PC-9 (cell line): ENCODE measurements at regions not wholly inside any gene's neighbourhood (a gene's known extent, or its start where the extent isn't known, plus 50 kb on each side); places are given as distances from the start of the nearest gene placed in this dataset.
"Not testable (repeated sequence)": the region's sequence is repeated elsewhere in the genome, so short reads cannot be mapped to it uniquely, and the experiment has no call there.

Source experiments
- BruUV-seq: library from RNA; stranded (reverse); fragments of 400-500 nt; replicated peaks from 2 replicates; lab custom pipeline; 2021; lab: Mats Ljungman, UMichigan
- CTCF ChIA-PET: fragments of 300-600 bp; sonication (Branson Sonifier 250); formaldehyde crosslinking; loops from one replicate; lab custom pipeline; 2022; ENCODE audit warnings: antibody characterized with exemption; lab: Charles Lee
- POLR2A ChIA-PET: fragments of 300-600 bp; sonication (Branson Sonifier 250); formaldehyde crosslinking; loops from one replicate; lab custom pipeline; 2022; ENCODE audit warnings: antibody characterized with exemption; ENCODE audit not compliant: unreplicated experiment; lab: Charles Lee
- DNase-seq, 2 experiments: peaks; one replicate each; pipeline versions ENCODE4 v3.0.0 to v3.0.0-alpha.2; 2015 to 2022; ENCODE audit warnings: mixed read lengths in 1 of 2
- H2AFZ ChIP-seq: fragments of 200-600 bp; sonication (generic); 2 replicates; pipeline ENCODE4 v1.8.1; 2017; ENCODE audit warnings: antibody characterized with exemption
- H3F3A ChIP-seq: fragments of 200-600 bp; sonication (generic); 2 replicates; pipeline ENCODE4 v1.8.1; 2017; ENCODE audit warnings: antibody characterized with exemption, mild to moderate bottlenecking, low read depth; ENCODE audit not compliant: insufficient read depth
- H3K27ac ChIP-seq: fragments of 200-600 bp; sonication (generic); 2 replicates; pipeline ENCODE4 v1.6.1; 2016; ENCODE audit warnings: mixed run types
- H3K27me3 ChIP-seq: fragments of 200-600 bp; sonication (generic); 2 replicates; pipeline ENCODE4 v1.6.1; 2016; ENCODE audit warnings: low read depth, mixed run types; ENCODE audit not compliant: insufficient read depth
- H3K36me3 ChIP-seq: fragments of 200-600 bp; sonication (generic); 2 replicates; pipeline ENCODE4 v1.6.1; 2016; ENCODE audit warnings: low read depth, mixed run types
- H3K4me1 ChIP-seq: fragments of 200-600 bp; sonication (generic); replicated peaks from 2 replicates; pipeline ENCODE4 v1.6.1; 2016; ENCODE audit warnings: mixed run types; ENCODE audit not compliant: insufficient read depth
- H3K4me2 ChIP-seq: fragments of 200-600 bp; sonication (generic); 2 replicates; pipeline ENCODE4 v1.6.1; 2017; ENCODE audit warnings: mixed run types
- H3K4me3 ChIP-seq: fragments of 200-600 bp; sonication (generic); 2 replicates; pipeline ENCODE4 v1.6.1; 2016; ENCODE audit warnings: mixed run types
- H3K79me2 ChIP-seq: fragments of 200-600 bp; sonication (generic); 2 replicates; pipeline ENCODE4 v1.6.1; 2017; ENCODE audit warnings: low read depth, mixed run types
- H3K9me2 ChIP-seq: fragments of 200-600 bp; sonication (generic); 2 replicates; pipeline ENCODE4 v1.8.1; 2017; ENCODE audit warnings: mild to moderate bottlenecking; ENCODE audit not compliant: insufficient read depth
- H3K9me3 ChIP-seq: fragments of 200-600 bp; sonication (generic); 2 replicates; pipeline ENCODE4 v1.8.1; 2016; ENCODE audit warnings: low read depth; ENCODE audit not compliant: insufficient read depth
- H4K20me1 ChIP-seq: fragments of 200-600 bp; sonication (generic); 2 replicates; pipeline ENCODE4 v1.8.1; 2017; ENCODE audit not compliant: insufficient read depth
- CTCF ChIP-seq: fragments of 200-600 bp; sonication (generic); conservative IDR thresholded peaks from 2 replicates; pipeline ENCODE4 v1.6.1; 2017; ENCODE audit warnings: mixed run types, antibody characterized with exemption, mild to moderate bottlenecking, moderate library complexity
- EZH2 ChIP-seq: fragments of 200-600 bp; sonication (generic); IDR thresholded peaks from 2 replicates; pipeline ENCODE4 v1.8.0; 2017; ENCODE audit warnings: antibody characterized with exemption, low read depth
- intact Hi-C: fragments of 100-400 bp; cut with micrococcal nuclease; formaldehyde crosslinking; loops from one replicate; pipeline ENCODE4 v1.10.0; 2022; ENCODE audit not compliant: unreplicated experiment

- Histone ChIP-seq H3F3A (no peaks in the 10 kb centered on the region), H3K4me2 (no peak overlapping the region), H3K4me1 (no peaks in the 10 kb centered on the region), H4K20me1 (no peaks in the 10 kb centered on the region), H3K4me3 (no peak overlapping the region), H3K27ac (no peak overlapping the region), H3K9me3 (no peaks in the 10 kb centered on the region), H3K36me3 (no peaks in the 10 kb centered on the region), H3K27me3 (no peaks in the 10 kb centered on the region), H3K79me2 (no peaks in the 10 kb centered on the region), H2AFZ (no peak overlapping the region), H3K9me2 (no peaks in the 10 kb centered on the region)
- DNase-seq, result no peak
- intact Hi-C loops, result no loop called here
- TF ChIP-seq CTCF (no peak), EZH2 (no peak)
- ChIA-PET CTCF (no interaction called here), POLR2A (no interaction called here)
- no TSS peak for BruUV-seq
These were observed 251.6 kb downstream of the NUAK1 start for GRCh38 chr12:105887131-105887530.

DNA sequence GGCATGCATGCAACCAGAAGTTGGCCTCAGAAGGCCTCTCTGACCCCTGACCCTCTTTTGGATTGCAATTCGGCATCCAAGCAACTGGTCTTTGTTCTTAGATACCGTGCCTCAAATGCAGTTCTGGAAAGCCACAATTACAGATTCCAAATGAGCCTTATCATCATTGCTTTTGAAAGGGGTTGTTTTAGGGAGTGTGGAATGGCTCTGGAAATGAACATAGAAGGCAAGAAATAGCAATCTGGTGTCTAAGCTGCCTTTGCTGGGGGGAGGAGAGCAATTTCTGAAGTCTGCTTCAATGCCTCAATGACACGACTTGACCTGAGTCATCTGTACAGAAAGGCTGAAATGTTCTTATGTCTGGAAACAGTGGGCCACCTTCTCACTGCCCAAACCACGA lies 250.1 kb downstream of the NUAK1 start:
- H3K4me1 ChIP-seq, result no peaks in the 10 kb centered on the region
- no peaks in the 10 kb centered on the region for H4K20me1 ChIP-seq
- no peaks in the 10 kb centered on the region for H3K36me3 ChIP-seq
- no peaks in the 10 kb centered on the region for H3F3A ChIP-seq
- H3K27me3 ChIP-seq, result no peaks in the 10 kb centered on the region
- no peaks in the 10 kb centered on the region for H3K9me2 ChIP-seq
- BruUV-seq, result no TSS peak
- intact Hi-C loops, result no loop called here
- no peak overlapping the region for H3K27ac ChIP-seq
- POLR2A ChIA-PET, result no interaction called here
- no peaks in the 10 kb centered on the region for H3K9me3 ChIP-seq
- CTCF ChIA-PET, result no interaction called here
- no peak for TF ChIP-seq EZH2
- no peak for TF ChIP-seq CTCF
- no peak overlapping the region for H3K4me3 ChIP-seq
- H2AFZ ChIP-seq, result no peak overlapping the region
- no peaks in the 10 kb centered on the region for H3K79me2 ChIP-seq
- no peak overlapping the region for H3K4me2 ChIP-seq
- DNase-seq, result no peak

DNA sequence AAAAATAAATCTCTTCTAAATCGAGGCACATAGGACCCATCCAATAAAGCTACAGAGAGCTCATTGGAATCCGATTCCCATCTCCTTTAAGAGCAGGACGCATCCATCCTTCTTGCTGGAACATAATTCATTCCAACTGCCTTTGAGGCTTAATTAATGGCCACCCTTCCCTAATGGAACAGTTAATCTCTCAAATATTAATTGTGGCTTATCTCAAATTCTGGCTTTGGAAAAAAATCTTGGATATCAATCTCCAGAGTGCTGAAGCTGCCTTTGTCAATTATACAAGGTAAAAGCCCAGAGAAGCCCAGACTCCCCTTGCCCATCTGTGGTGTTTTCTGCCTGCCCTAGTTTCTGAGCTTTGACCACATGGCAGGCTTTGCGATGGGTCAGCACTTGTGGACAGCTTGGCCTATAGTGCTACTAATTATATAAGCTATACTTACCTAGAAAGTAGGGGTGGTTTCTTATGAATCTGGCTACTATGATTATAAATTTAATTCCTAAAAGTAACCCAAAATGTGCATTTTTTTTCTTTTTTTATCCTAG lies 246.3 kb downstream of the NUAK1 start:
- H3K4me1 ChIP-seq, result no peaks in the 10 kb centered on the region
- H3F3A ChIP-seq, result no peaks in the 10 kb centered on the region
- no peaks in the 10 kb centered on the region for H4K20me1 ChIP-seq
- TF ChIP-seq EZH2 (no peak), CTCF (no peak)
- H3K9me3 ChIP-seq, result no peaks in the 10 kb centered on the region
- no peaks in the 10 kb centered on the region for H3K9me2 ChIP-seq
- BruUV-seq, result no TSS peak
- H2AFZ ChIP-seq, result no peak overlapping the region
- ChIA-PET POLR2A (no interaction called here), CTCF (interaction anchor here (0.6 kb wide), 1 partner anchor 468 kb away, joined by 3 read pairs; no protein-coding TSS in a partner anchor)
- H3K36me3 ChIP-seq, result no peaks in the 10 kb centered on the region
- no peaks in the 10 kb centered on the region for H3K27me3 ChIP-seq
- no peak overlapping the region for H3K27ac ChIP-seq
- H3K4me3 ChIP-seq, result no peak overlapping the region
- no peak for DNase-seq
- intact Hi-C loops, result no loop called here
- no peaks in the 10 kb centered on the region for H3K79me2 ChIP-seq
- no peak overlapping the region for H3K4me2 ChIP-seq

DNA sequence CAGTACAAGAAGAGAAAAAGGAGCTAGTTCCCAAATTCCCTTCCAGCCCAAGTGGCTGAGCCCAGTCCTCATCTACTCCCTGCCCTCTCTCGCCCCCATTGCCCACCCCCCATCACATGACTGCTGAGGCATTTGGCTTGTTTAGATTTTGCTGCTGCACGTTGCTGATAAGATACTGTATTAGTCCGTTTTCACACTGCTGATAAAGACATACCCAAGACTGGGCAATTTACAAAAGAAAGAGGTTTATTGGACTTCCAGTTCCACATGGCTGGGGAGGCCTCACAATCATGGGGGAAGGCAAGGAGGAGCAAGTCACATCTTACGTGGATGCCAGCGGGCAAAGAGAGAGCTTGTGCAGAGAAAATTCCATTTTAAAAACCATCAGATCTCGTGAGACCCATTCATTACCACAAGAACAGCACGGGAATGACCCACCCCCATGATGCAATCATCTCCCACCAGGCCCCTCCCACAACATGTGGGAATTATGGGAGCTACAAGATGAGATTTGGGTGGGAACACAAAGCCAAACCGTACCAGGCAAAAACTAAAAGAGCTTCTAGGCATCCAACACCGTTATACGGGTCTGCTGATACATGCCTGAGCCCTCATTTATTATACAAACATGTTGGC lies 243.4 kb downstream of the NUAK1 start:
- H3K4me2 ChIP-seq, H3F3A ChIP-seq, CTCF ChIA-PET, H3K27ac ChIP-seq, BruUV-seq, H3K27me3 ChIP-seq, H3K9me3 ChIP-seq, H4K20me1 ChIP-seq, H3K9me2 ChIP-seq, H2AFZ ChIP-seq, H3K4me1 ChIP-seq, POLR2A ChIA-PET, intact Hi-C loops, H3K4me3 ChIP-seq, H3K36me3 ChIP-seq, H3K79me2 ChIP-seq, DNase-seq: not testable (repeated sequence)
